Ureter (tissue), 1 donor: ENCODE measurements at regions not wholly inside any gene's neighbourhood (a gene's known extent, or its start where the extent isn't known, plus 50 kb on each side); places are given as distances from the start of the nearest gene placed in this dataset.

ENCODE experiments used
- DNase-seq: peaks from one replicate; pipeline ENCODE4 v3.0.0-alpha.2; 2020; ENCODE audit warnings: low spot score
- donor health status: DM: yes; HTN: yes; CAD: no.

DNA sequence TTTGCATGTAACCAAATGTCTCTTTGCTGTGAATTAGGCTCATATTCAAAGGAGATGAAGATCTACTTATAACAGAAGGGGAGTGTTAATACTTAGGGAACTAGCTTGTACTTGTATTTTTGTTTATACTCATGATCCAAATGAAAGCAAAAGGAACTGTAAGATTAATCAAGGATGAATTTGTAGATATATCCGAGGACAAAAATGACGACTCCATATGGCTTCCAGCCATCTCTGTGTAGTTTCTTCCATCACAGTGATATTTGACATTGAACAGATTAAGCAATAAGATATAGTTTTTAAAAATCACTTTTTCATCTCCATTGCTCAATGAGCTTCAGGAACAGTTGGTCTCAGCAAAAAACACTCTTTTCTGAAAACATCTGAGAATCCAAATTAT is 257.4 kb upstream of the CAMK1G start:
- DNase-seq, result no peak

- DNase-seq, result no peak
Measured at GRCh38 chr1:209326831-209327230, 256.7 kb upstream of the CAMK1G start.

- DNase-seq, result no peak
Measured at GRCh38 chr1:209328196-209328595, 255.3 kb upstream of the CAMK1G start.

GRCh38 chr1:209335178-209335577 is 248.3 kb upstream of the CAMK1G start:
- no peak for DNase-seq

- DNase-seq, result no peak
Measured at GRCh38 chr1:209341146-209341545, 242.4 kb upstream of the CAMK1G start.

GRCh38 chr1:209341673-209342420 is 241.7 kb upstream of the CAMK1G start:
- DNase-seq, result no peak

DNA sequence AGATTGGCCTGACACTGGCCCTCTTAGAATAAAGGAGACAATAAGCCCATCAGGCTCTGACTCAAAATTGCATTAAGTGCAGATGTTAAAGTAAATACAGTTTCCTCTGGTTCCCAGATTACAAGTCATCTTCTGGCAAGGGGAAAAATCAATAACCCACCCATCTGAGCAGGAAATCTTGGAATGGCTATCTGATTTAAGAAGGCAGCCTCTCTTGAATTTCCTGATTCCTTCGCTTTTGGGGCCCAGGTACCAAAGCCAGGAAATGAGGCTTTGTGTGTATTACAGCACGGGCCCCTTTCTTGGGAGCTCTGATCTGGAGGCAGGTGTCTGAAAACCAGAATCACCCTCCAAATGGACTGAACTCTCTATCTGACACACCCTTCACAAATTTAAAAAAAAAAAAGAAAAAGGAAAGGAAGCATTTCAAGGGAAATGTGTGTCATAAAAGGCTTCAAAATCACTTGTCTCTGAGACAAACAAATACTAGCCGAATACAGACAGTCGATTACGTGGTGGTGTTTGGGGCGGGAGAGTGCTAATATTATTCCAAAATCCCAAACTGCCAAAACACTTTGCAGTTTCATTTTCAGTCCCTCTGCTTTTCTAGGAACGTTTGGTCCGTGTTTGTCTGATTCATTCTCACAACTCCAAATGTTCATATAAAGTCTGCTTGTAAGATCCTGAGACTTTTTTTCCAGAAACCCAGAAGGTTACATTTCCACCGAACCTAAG is 240.9 kb upstream of the CAMK1G start:
- no peak for DNase-seq

DNA sequence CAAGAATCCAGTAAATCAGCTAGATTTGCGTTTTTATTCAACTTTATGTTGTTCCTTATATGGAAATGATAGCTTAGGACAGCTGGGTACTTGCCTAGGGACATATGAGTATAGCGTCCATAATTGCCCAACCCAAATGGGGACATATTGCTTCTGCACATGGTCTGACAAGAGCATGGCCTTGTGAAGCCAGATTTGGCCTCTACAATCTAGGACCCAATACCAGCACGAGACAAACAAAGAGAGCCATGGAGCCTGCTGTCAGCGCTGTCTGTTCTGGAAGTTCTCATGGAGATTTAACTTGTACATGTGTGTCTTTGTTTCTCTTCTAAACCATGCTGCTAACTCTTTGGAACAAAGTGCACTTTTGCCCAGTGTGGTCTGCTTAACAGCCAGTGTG is 240.0 kb upstream of the CAMK1G start:
- DNase-seq, result no peak

GRCh38 chr1:209344156-209344555 is 239.4 kb upstream of the CAMK1G start:
- no peak for DNase-seq

GRCh38 chr1:209349363-209350308 is 233.9 kb upstream of the CAMK1G start:
- DNase-seq, result no peak

DNA sequence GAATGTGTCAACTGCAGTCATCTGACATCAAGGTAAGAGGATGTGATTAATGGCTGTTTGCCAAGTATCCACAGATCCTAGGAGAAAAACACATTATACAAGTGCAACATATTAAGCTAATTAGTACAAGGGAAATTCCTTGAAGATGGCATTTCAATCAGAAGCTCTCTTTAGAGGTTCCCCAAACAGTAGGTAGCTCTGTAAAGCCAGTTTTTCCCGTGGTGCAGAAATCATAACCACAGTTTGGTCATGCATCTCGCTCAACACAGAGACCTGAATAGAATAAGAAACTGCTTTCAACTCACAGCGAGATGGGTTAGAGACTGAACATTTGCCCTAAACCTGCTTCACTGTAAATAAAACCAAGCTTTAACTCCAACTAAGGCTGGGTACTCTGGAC is 230.5 kb upstream of the CAMK1G start:
- no peak for DNase-seq

- DNase-seq, result peak; percentile 86
Measured at GRCh38 chr1:209354111-209354839, 229.2 kb upstream of the CAMK1G start.

GRCh38 chr1:209354840-209355165 is 228.7 kb upstream of the CAMK1G start:
- no peak for DNase-seq

- no peak for DNase-seq
Measured at GRCh38 chr1:209355415-209355814, 228.1 kb upstream of the CAMK1G start.

DNA sequence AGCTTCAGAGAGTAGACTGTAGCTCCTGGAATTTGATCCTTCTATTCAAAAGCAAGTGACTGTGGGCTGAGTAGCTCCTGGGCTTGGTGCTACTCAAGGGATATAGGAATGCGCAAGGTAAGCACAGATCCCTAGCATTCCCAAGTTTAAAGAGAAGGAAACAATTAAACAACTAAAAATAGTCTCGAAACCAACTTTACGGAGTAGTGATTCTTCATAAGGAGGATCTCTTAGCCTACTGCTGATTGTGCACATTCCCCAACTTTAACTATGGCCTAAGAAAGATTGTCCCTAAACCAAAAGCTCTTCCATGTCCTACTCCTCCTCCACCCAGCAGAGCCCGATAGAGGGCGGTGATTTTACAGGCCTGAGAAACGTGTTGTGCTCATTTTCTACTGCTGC is 226.5 kb upstream of the CAMK1G start:
- no peak for DNase-seq

GRCh38 chr1:209363112-209363511 is 220.4 kb upstream of the CAMK1G start:
- no peak for DNase-seq

- DNase-seq, result peak; percentile 51
Measured at GRCh38 chr1:209364716-209365115, 218.8 kb upstream of the CAMK1G start.

GRCh38 chr1:209367061-209367772 is 216.3 kb upstream of the CAMK1G start:
- DNase-seq, result no peak

- peak; percentile 50 for DNase-seq
Measured at GRCh38 chr1:209368864-209369598, 214.5 kb upstream of the CAMK1G start.

DNA sequence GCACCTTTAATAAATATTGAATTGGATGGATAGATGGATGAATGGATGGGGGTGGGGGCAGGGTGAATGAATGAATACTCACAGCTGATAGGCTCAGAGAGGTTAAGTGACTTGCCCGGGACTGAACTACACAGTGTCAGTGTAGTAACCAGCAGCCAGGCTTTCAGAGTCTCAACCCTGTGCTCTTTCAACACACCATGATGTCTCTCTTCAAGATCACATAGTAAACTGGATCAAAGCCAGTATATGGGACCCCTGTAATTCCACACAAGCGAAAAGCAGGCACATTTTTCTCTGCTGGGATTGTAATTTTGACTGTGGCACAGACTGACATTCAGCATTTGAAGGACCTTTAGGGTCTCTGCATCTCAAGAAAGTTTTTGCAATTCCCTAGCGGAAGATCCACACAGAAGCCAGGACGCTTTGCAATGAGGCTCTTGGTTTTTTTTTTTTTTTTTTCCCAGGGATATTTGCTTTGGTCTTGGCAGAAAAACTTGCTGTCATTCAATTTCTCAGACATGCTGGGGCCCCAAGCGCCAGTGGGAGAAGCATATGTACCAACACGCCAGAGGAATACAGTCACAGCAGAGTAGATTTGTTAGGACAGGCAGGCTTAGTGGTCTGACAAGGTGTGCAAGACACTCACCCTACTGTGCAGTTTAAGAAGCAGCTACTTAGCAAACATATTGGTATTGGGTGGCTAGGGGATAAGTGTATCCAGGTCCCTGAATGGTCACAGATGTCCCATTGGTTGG is 213.1 kb upstream of the CAMK1G start:
- peak; percentile 50 for DNase-seq
